Loucy (cell line): ENCODE measurements at regions not wholly inside any gene's neighbourhood (a gene's known extent, or its start where the extent isn't known, plus 50 kb on each side); places are given as distances from the start of the nearest gene placed in this dataset.
"Not testable (repeated sequence)": the region's sequence is repeated elsewhere in the genome, so short reads cannot be mapped to it uniquely, and the experiment has no call there.

Source experiments
- H2AFZ ChIP-seq: fragments of 200-600 bp; sonication (generic); 2 replicates; pipeline ENCODE4 v1.6.0; 2016; ENCODE audit warnings: antibody characterized with exemption, mild to moderate bottlenecking, low read length, moderate library complexity
- H3F3A ChIP-seq: fragments of 200-600 bp; 2 replicates; pipeline ENCODE4 v1.6.0; 2016; ENCODE audit warnings: antibody characterized with exemption, low read depth, mild to moderate bottlenecking
- H3K27me3 ChIP-seq: fragments of 200-600 bp; sonication (generic); 2 replicates; pipeline ENCODE4 v1.6.1; 2014; ENCODE audit warnings: low read length, mild to moderate bottlenecking; ENCODE audit not compliant: insufficient read depth, poor library complexity, severe bottlenecking
- H3K36me3 ChIP-seq: fragments of 200-600 bp; sonication (generic); 2 replicates; pipeline ENCODE4 v1.6.1; 2016; ENCODE audit warnings: low read length; ENCODE audit not compliant: insufficient read depth
- H3K4me1 ChIP-seq: fragments of 200-600 bp; sonication (generic); 2 replicates; pipeline ENCODE4 v1.5.1; 2014; ENCODE audit warnings: low read length, mild to moderate bottlenecking; ENCODE audit not compliant: insufficient read depth, poor library complexity, severe bottlenecking
- H3K4me2 ChIP-seq: fragments of 200-600 bp; sonication (generic); 2 replicates; pipeline ENCODE4 v1.6.0; 2014; ENCODE audit warnings: antibody characterized with exemption, low read length, low read depth, mild to moderate bottlenecking; ENCODE audit not compliant: poor library complexity, severe bottlenecking
- H3K4me3 ChIP-seq: fragments of 200-600 bp; sonication (generic); 2 replicates; pipeline ENCODE4 v1.5.1; 2014; ENCODE audit warnings: low read length, mild to moderate bottlenecking, mixed read lengths; ENCODE audit not compliant: poor library complexity, severe bottlenecking
- H3K79me2 ChIP-seq: fragments of 200-600 bp; sonication (generic); 2 replicates; pipeline ENCODE4 v1.6.1; 2014; ENCODE audit warnings: low read length; ENCODE audit not compliant: insufficient read depth
- H3K9ac ChIP-seq: fragments of 200-600 bp; sonication (generic); 2 replicates; pipeline ENCODE4 v1.6.0; 2014; ENCODE audit warnings: mild to moderate bottlenecking, low read depth, low read length, moderate library complexity; ENCODE audit not compliant: poor library complexity, severe bottlenecking
- H3K9me2 ChIP-seq: fragments of 200-600 bp; sonication (generic); replicated peaks from 2 replicates; pipeline ENCODE4 v1.6.1; 2016; ENCODE audit warnings: low read depth, low read length, mixed read lengths
- H3K9me3 ChIP-seq: fragments of 200-600 bp; sonication (generic); 2 replicates; pipeline ENCODE4 v1.6.1; 2014; ENCODE audit warnings: mild to moderate bottlenecking, antibody characterized with exemption, low read length, low read depth; ENCODE audit not compliant: insufficient read depth
- H4K20me1 ChIP-seq: fragments of 200-600 bp; sonication (generic); 2 replicates; pipeline ENCODE4 v1.6.0; 2014; ENCODE audit warnings: antibody characterized with exemption, low read length, mild to moderate bottlenecking; ENCODE audit not compliant: insufficient read depth, poor library complexity, severe bottlenecking
- EZH2phosphoT487 ChIP-seq: fragments of 200-600 bp; IDR thresholded peaks from 2 replicates; pipeline ENCODE4 v1.6.1; 2018; ENCODE audit warnings: antibody characterized with exemption, mild to moderate bottlenecking, moderate library complexity, borderline replicate concordance
- TF ChIP-seq, protein P1 (sequence below): fragments of 200-600 bp; sonication (generic); conservative IDR thresholded peaks from 2 replicates; pipeline ENCODE4 v1.5.1; 2014; ENCODE audit warnings: mild to moderate bottlenecking, antibody characterized with exemption, low read length

GRCh38 chr4:186829740-186830449, 106.2 kb upstream of the FAT1 start:
- H2AFZ ChIP-seq, result no peak overlapping the region
- no peaks in the 10 kb centered on the region for H3K27me3 ChIP-seq
- no peaks in the 10 kb centered on the region for H4K20me1 ChIP-seq
- H3K36me3 ChIP-seq, result no peaks in the 10 kb centered on the region
- no peaks in the 10 kb centered on the region for H3K9me3 ChIP-seq
- H3K4me1 ChIP-seq, result no peaks in the 10 kb centered on the region
- H3K4me3 ChIP-seq, result no peak overlapping the region
- H3K9me2 ChIP-seq, result no peaks in the 10 kb centered on the region
- H3K79me2 ChIP-seq, result no peaks in the 10 kb centered on the region
- no peak overlapping the region for H3K4me2 ChIP-seq
- no peaks in the 10 kb centered on the region for H3F3A ChIP-seq
- TF ChIP-seq EZH2phosphoT487, result no peak
- TF ChIP-seq, protein P1, sequence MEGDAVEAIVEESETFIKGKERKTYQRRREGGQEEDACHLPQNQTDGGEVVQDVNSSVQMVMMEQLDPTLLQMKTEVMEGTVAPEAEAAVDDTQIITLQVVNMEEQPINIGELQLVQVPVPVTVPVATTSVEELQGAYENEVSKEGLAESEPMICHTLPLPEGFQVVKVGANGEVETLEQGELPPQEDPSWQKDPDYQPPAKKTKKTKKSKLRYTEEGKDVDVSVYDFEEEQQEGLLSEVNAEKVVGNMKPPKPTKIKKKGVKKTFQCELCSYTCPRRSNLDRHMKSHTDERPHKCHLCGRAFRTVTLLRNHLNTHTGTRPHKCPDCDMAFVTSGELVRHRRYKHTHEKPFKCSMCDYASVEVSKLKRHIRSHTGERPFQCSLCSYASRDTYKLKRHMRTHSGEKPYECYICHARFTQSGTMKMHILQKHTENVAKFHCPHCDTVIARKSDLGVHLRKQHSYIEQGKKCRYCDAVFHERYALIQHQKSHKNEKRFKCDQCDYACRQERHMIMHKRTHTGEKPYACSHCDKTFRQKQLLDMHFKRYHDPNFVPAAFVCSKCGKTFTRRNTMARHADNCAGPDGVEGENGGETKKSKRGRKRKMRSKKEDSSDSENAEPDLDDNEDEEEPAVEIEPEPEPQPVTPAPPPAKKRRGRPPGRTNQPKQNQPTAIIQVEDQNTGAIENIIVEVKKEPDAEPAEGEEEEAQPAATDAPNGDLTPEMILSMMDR, result no peak
- no peak overlapping the region for H3K9ac ChIP-seq

- Histone ChIP-seq H3K4me2 (no peak overlapping the region), H3K9me3 (no peaks in the 10 kb centered on the region), H3K9me2 (no peaks in the 10 kb centered on the region), H4K20me1 (no peaks in the 10 kb centered on the region), H3K27me3 (no peaks in the 10 kb centered on the region), H3K79me2 (no peaks in the 10 kb centered on the region), H2AFZ (no peak overlapping the region), H3F3A (no peaks in the 10 kb centered on the region), H3K9ac (no peak overlapping the region), H3K36me3 (no peaks in the 10 kb centered on the region), H3K4me3 (no peak overlapping the region), H3K4me1 (no peaks in the 10 kb centered on the region)
- TF ChIP-seq, protein P1, result no peak
- TF ChIP-seq EZH2phosphoT487, result no peak
These were observed 107.9 kb upstream of the FAT1 start for GRCh38 chr4:186831574-186831973.

DNA sequence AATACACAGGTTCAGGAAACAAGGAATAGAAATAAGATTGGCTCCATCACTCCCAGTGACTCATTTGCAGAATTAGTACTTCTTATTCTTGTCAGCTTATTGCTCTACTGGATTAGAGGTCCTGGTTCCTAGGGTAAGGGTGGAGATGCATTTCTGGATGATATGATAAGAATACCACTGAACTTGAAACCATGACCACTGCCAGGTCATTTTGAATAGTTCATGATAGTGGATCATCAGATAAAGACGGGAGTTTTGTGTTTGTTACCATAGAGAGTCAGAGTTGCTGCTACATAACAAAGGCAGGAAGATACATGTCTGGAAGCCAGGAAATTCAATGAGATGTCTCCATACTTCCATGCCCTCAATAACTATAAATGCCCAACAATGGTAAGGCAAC, 109.2 kb upstream of the FAT1 start:
- H4K20me1 ChIP-seq, result no peaks in the 10 kb centered on the region
- no peak overlapping the region for H3K9ac ChIP-seq
- H3F3A ChIP-seq, result no peaks in the 10 kb centered on the region
- H3K4me3 ChIP-seq, result no peak overlapping the region
- H3K9me3 ChIP-seq, result no peaks in the 10 kb centered on the region
- H3K4me2 ChIP-seq, result no peak overlapping the region
- H3K36me3 ChIP-seq, result no peaks in the 10 kb centered on the region
- no peaks in the 10 kb centered on the region for H3K9me2 ChIP-seq
- no peaks in the 10 kb centered on the region for H3K27me3 ChIP-seq
- no peak for TF ChIP-seq EZH2phosphoT487
- TF ChIP-seq, protein P1, result no peak
- no peaks in the 10 kb centered on the region for H3K79me2 ChIP-seq
- no peak overlapping the region for H2AFZ ChIP-seq
- no peaks in the 10 kb centered on the region for H3K4me1 ChIP-seq

DNA sequence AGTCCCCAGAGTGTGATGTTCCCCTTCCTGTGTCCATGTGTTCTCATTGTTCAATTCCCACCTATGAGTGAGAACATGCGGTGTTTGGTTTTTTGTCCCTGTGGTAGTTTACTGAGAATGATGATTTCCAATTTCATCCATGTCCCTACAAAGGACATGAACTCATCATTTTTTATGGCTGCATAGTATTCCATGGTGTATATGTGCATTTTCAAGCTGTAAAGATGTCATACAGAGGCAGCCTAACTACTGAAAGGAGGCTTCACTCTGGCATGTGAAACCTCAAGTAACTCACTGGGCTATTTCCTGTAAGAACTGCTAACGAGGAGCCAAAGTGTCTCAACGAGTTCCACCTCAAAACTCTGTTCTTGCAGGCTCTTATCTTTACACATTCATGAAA, 113.8 kb upstream of the FAT1 start:
- not testable (repeated sequence) for H3K27me3 ChIP-seq, H4K20me1 ChIP-seq, H3K9ac ChIP-seq, H3K79me2 ChIP-seq, H3K9me3 ChIP-seq, H3K36me3 ChIP-seq, H3K4me2 ChIP-seq, H3K4me3 ChIP-seq, H3F3A ChIP-seq, H3K9me2 ChIP-seq, H2AFZ ChIP-seq
- peaks cover 17% of the 10 kb centered on the region for H3K4me1 ChIP-seq
